HL-60 (cell line): ENCODE measurements at regions not wholly inside any gene's neighbourhood (a gene's known extent, or its start where the extent isn't known, plus 50 kb on each side); places are given as distances from the start of the nearest gene placed in this dataset.

Source experiments
- DNase-seq, 2 experiments: peaks; one replicate each; pipeline ENCODE4 v3.0.0-alpha.2; 2010 to 2020; ENCODE audit warnings: low read depth in 1 of 2, low spot score in 1 of 2
- H3K27ac ChIP-seq: fragments of 250-450 bp; sonication (Bioruptor Pico); replicated peaks from 2 replicates; pipeline ENCODE4 v1.5.1; 2020; ENCODE audit warnings: mild to moderate bottlenecking, moderate library complexity
- H3K27me3 ChIP-seq: fragments of 250-450 bp; sonication (Bioruptor Pico); 2 replicates; pipeline ENCODE4 v1.5.1; 2021; ENCODE audit warnings: mild to moderate bottlenecking, moderate library complexity; ENCODE audit not compliant: insufficient read depth, poor library complexity, severe bottlenecking
- H3K4me3 ChIP-seq: replicated peaks from 2 replicates; pipeline ENCODE4 v1.5.1; 2011; ENCODE audit warnings: mild to moderate bottlenecking, control low read depth, low read length; ENCODE audit not compliant: insufficient read depth
- CTCF ChIP-seq: IDR thresholded peaks from one replicate; pipeline ENCODE4 v1.5.1; 2011; ENCODE audit warnings: low read length, control low read depth, inconsistent platforms; ENCODE audit not compliant: insufficient read depth
- GABPA ChIP-seq: IDR thresholded peaks from 2 replicates; pipeline ENCODE4 v1.6.1; 2012; ENCODE audit warnings: low read depth
- POLR2AphosphoS5 ChIP-seq: IDR thresholded peaks from 2 replicates; pipeline ENCODE4 v1.6.1; 2012; ENCODE audit warnings: low read depth
- REST ChIP-seq: IDR thresholded peaks from 2 replicates; pipeline ENCODE4 v1.6.1; 2012; ENCODE audit warnings: low read depth; ENCODE audit not compliant: insufficient replicate concordance
- SPI1 ChIP-seq: IDR thresholded peaks from 2 replicates; pipeline ENCODE4 v1.6.1; 2012; ENCODE audit warnings: low read depth, mild to moderate bottlenecking, borderline replicate concordance

GRCh38 chr6:153862139-153862538 is 176.9 kb upstream of the OPRM1 start:
- DNase-seq = no peak
- H3K27ac ChIP-seq = no peak overlapping the region
- TF ChIP-seq POLR2AphosphoS5 = no peak
- no peak for TF ChIP-seq REST
- TF ChIP-seq SPI1 = no peak
- TF ChIP-seq CTCF = no peak
- H3K27me3 ChIP-seq = no peaks in the 10 kb centered on the region
- no peak overlapping the region for H3K4me3 ChIP-seq

- DNase-seq = peak in 1 of 2 experiments; percentile 3
- no peak overlapping the region for H3K27ac ChIP-seq
These were observed 180.5 kb upstream of the OPRM1 start for GRCh38 chr6:153858529-153858928.

GRCh38 chr6:153856929-153857376 is 182.1 kb upstream of the OPRM1 start:
- H3K4me3 ChIP-seq = no peak overlapping the region
- TF ChIP-seq CTCF (no peak), SPI1 (no peak)
- H3K27ac ChIP-seq = no peak overlapping the region
- no peak for DNase-seq
- H3K27me3 ChIP-seq = no peaks in the 10 kb centered on the region

More at GRCh38 chr6:153858529-153858928, 180.5 kb upstream of the OPRM1 start:
- Histone ChIP-seq H3K27me3 (no peaks in the 10 kb centered on the region), H3K4me3 (no peak overlapping the region)
- peak; percentile 55; the same call in 1 of the 2 replicates for TF ChIP-seq SPI1
- no peak for TF ChIP-seq POLR2AphosphoS5

GRCh38 chr6:153852481-153852880 is 186.6 kb upstream of the OPRM1 start:
- Histone ChIP-seq H3K27me3 (no peaks in the 10 kb centered on the region), H3K4me3 (no peak overlapping the region), H3K27ac (no peak overlapping the region)
- peak in 1 of 2 experiments; percentile 36 for DNase-seq
- TF ChIP-seq POLR2AphosphoS5 = no peak
- no peak for TF ChIP-seq CTCF
- no peak for TF ChIP-seq SPI1
- no peak for TF ChIP-seq GABPA
- no peak for TF ChIP-seq REST
